DND-41 (cell line): ENCODE measurements at regions not wholly inside any gene's neighbourhood (a gene's known extent, or its start where the extent isn't known, plus 50 kb on each side); places are given as distances from the start of the nearest gene placed in this dataset.

Source experiments
- CTCF ChIP-seq: IDR thresholded peaks from 2 replicates; pipeline ENCODE4 v1.5.1; 2012; ENCODE audit warnings: borderline replicate concordance, low read length, moderate library complexity, mild to moderate bottlenecking; ENCODE audit not compliant: poor library complexity, severe bottlenecking; ENCODE audit errors: extremely low read depth
- EZH2 ChIP-seq: IDR thresholded peaks from 3 replicates; pipeline ENCODE4 v1.6.1; 2012; ENCODE audit warnings: borderline replicate concordance, low read depth, mild to moderate bottlenecking, moderate library complexity, low read length, inconsistent platforms; ENCODE audit not compliant: severe bottlenecking

GRCh38 chr1:239739375-239739774 is 352.3 kb upstream of the FMN2 start:
- TF ChIP-seq CTCF: no peak
- TF ChIP-seq EZH2: no peak
